HG03457 (cell line): ENCODE measurements at regions not wholly inside any gene's neighbourhood (a gene's known extent, or its start where the extent isn't known, plus 50 kb on each side); places are given as distances from the start of the nearest gene placed in this dataset.

Source experiments
- ATAC-seq: cut with Tn5 transposase; IDR thresholded peaks from one replicate; pipeline ENCODE4 v1.9.1; 2021; ENCODE audit warnings: moderate number of reproducible peaks; ENCODE audit not compliant: unreplicated experiment

DNA sequence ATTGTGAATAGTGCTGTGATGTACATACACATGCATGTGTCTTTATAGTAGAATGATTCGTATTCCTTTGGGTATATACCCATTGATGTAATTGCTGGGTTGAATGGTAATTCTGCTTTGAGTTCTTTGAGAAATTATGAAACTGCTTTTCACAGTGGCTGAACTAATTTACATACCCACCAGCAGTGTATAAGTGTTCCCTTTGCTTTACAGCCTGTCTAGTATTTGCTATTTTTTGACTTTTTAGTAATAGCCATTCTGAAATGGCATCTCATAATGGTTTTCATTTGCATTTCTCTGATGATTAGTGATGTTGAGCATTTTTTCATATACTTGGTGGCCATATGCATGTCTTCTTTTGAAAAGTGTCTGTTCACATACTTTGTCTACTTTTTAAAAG lies 54.5 kb upstream of the FAM78B start:
- ATAC-seq: no peak

DNA sequence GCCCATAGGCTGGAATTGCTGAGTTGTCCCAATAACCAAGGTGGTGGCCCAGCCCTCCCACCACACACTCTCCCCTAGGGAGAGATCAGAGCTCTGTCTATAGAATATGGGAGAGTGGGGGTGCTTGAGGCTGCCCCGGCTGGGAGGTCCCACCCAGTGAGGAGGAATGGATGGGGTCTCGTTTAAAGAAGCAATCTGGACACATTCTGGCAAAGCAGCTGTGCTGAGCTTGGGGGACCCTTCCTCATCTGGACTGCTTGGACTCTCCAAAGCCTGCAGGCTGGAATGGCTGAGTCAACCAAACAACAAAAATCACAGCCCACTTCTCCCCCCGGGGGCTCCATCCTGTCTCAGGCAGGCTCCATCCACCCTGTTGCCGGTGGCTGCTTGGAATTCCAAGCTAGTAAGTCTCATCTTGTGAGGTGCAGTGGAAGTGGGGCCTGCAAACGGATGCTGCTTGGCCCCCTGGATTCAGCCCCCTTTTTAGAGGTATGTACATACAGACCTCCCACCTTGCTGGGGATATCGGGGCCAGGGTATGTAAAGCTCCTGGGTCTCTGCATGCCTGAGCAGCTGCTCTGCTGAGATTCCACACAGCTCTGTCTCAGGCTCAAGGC lies 67.1 kb upstream of the FAM78B start:
- no peak for ATAC-seq

DNA sequence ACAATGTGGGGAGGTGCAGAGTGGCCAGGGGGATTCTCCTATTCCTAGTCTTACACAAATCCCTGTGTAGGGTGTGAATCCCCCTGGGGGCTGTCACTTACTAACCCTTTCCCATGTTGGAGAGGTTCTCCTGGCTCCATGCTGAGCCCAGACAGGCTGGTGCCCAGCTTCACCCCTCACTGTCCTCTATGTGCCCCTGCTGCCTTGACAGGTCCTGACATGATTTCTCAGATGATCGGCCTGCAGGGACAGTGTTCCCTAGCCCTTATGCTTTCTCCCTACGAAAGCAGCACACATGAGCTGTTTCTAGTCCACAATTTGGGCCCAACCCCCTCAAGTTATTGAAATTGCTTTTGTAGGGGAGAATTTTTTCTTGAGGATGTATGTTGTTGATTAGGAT lies 68.9 kb upstream of the FAM78B start:
- ATAC-seq: no peak

DNA sequence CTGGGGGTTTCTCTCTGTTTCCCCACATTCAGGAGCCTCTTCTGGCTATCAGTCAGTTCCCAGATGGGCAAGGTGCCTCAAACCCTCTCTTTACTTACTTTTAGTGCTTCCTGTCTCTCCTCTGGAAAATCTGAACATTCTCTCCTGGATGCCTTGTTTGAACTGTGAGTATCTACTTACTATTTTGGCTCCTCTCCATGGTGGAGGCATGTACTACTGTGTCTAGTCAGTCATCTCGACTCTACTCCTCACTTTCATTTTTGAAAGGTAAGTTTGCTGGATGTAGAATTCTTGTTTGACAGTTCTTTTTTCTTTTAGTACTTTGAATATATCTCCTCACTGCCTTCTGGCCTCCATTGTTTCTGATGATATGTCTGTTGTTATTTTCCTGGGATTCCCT lies 70.9 kb upstream of the FAM78B start:
- no peak for ATAC-seq

DNA sequence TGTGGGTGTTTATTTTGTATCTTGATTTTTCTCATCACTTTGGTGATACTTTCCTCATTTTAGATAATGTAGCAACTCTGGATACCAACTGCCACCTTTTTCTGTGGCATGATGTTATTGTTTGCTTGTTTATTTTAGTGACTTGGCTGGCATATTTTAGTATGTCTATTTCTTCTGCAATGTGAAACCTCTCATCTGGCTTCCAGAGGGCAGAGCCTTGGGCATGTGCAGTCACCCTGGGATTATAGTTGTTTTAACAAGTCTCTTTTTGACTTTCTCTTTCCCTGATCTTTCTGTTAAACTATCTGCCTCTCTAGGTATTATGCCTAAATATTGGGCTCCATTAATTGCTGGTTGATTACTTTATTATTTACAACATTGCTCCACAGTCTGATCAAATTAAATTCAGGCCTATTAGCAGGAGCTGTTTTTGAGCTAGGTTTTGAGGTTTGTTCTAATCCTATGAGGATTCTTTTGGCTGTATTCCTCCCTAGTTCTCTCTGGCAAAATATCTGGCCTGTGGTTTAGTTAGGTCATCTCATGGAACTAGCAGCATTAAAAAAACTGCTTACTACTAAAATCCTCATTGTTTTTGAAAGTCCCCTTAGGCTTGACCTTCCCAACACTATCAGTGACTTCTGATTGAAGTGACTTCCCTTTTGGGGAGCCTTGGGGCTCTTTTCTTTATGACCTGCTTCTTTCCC lies 86.4 kb upstream of the FAM78B start:
- no peak for ATAC-seq

DNA sequence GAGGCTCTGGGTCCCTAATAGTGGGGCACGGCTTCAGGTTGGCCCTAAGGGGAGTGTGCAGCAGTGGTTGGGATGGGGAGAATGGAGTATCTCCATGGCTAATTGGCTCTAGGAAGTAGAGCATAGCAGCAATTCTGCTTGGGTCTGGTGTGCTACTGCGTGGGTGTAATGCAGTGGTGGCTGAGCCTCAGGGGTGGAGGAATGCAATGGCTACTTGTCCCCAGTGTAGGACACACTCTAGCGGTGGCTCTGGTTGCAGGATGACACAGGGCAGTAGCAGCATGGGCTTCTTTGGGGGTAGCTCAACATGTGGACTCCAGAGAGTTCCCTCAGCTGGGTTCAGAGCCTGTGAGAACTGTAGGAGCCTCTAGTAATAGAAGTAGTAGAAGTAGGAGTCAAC lies 91.2 kb upstream of the FAM78B start:
- no peak for ATAC-seq

DNA sequence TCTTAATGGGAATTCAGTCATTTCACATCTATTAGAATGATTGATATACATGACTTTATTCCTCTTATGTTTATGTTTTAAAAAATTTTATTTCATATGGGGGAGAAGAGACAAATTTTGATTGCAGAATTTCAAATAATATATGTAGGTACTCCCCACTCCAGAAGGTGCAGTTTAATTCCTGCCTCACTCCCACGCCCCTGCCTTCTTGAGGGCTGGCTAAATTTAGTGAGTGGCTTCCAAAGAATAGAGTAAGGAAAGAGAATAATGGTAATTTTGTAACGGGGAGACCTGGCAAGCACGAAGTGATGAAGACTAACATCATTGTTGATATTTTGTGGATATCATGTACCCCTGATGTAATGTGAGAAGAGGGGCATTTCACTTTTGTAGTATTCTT lies 94.7 kb upstream of the FAM78B start:
- ATAC-seq: no peak

DNA sequence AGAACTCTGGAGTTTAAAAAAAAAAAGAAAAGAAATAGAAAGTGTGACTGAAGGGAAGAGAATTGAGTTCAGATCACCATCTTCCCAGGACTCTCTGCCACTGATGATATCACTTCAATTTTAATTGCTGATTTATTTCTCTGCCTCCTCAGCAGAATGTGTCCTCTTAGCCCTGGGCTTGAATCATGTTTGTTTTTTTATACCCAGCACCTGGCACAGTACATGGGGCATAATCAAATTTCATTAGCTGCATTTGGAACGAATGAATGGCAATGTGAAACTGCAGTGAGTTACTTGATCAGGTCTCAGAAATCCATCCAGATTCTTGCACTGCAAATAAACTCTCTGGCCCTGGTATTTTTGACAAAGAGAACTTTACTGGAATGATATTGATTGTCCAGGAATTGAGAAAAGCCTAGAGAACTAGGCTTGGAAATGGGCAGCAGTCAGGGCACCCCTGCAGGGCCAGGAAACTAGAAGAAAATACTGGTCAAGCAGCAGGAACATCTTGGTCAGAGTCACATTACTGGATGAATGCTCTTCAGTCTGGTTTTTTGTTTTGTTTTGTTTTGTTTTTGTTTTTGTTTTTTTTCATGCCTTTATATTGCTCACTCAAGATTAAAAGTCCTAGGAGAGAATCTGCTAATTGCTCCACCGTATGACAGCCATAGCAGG lies 103.8 kb upstream of the FAM78B start:
- ATAC-seq: no peak

DNA sequence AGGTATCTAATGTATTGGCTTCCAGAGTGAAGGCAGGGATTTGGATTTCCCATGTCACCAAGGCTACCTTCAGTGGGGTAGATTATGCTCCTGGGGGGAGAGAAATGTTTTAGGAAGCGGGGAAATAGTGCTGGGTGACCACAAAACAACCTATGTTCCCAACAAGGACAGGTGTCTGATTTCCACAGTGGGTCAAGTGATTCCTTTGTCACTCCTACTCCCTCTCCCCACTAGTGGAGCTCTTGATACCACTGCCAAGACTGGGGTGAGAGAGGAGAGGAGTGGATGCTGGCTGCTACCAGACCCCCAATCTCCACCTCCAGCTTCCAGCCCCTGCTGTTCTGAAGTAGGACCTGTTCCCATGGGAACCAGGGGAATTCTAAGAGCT lies 104.3 kb upstream of the FAM78B start:
- no peak for ATAC-seq

DNA sequence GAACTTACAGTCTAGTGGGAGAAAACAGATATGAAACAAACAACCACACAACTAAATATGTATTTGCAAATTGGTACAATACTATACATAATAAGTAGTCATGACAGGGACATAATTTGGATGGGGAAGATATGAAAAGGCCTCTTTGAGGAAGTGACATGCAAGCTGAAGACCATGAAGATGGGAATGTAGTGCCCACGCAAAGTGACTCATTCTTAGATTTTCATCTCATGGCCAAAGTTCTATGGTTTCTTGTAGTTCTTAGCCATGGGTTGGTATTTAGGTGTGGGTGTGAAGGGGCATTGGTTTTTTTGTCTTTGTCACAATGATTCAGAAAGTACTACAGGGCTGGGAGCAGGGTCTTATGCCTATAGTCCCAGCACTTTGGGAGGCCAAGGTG lies 105.4 kb upstream of the FAM78B start:
- no peak for ATAC-seq

DNA sequence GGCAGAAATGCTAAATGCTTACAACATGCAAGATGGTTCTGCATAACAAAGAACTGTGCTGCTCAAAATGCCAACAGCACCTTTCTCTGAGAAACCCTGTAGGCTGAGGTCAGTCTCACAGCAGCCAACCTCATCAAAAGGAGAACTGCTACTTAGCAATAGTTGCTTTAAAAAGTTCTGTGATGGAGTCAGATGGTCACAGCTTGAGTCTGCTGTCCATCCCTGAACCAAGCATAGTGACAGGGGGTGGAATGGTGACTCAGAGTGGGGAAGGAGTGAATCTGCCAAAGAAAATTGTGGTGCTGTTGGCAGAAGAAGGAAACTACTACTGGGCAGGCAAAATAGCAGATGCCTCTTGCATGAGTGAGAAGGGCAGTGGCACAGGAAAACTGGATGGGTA lies 106.0 kb upstream of the FAM78B start:
- ATAC-seq: no peak

DNA sequence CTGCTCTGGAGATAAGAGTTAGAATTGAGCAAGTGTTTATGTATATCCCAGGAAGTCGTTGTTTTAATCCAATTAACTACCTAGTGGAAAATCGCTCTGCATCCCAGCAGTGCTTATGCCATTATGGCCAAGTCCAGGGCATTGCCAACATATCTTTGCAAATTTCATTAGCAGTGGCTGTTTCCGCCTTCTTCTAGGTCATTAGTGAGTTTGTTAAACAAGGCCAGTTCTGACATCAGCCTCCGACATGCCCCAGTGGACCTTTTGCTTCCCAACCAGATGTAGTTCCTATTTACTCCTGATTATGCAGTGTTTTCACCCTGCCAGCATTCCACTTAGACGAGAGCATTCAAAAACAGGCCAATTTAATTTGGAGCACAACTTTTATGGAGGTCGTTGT lies 106.8 kb upstream of the FAM78B start:
- ATAC-seq: no peak

DNA sequence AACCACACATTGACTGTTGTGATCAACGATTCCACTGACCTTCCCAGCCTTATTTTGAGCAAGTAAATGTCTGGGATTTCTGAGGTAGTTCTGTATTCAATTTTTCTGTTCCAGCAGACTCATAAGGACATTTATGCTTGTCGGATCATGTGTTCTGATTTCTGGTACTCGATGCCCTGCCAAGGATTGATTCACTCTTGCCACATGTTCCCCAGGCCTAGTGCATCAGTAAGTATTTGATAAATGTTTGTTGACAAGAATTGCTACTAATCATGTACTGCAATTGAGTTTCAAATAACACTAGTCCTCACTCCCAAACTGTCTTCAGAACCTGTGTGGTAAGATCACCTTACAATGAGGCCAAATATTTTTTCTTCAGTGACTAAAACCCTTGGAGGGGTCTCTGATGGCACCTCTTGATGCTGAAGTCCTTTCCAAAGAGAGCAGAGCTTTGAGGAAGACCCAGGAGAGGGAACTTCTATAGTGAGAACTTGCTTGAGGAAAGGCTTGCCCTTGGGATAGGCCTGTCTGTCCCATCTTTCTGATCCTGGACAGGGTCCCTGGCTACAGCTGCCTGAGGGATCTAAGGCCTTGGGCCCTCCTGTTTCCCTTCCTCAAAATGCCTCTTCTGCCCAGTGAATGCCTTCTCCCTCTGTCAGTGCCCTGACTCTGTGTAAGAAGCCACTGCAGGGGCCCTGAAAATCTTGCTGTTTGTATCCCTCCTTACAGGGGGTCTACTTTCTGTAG lies 115.8 kb upstream of the FAM78B start:
- no peak for ATAC-seq

DNA sequence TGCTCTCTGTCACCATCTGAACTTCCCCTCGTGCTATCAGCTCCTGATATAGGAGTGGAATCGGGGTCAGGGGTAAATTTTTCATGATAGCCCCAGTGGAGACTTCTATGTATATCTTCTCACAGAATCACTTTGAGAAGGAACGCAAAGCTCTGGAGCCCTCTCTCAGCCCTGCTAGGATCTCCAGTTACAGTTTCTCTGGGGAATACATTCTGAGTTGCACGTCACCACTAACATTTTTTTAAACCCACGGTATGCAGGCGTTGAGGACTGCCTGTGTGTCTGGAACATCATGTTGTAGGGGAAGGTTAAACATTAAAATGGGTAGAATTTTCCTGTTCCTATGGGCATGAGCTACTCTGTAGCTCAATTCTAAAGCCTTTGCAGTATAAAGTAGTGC lies 116.4 kb upstream of the FAM78B start:
- ATAC-seq: no peak

DNA sequence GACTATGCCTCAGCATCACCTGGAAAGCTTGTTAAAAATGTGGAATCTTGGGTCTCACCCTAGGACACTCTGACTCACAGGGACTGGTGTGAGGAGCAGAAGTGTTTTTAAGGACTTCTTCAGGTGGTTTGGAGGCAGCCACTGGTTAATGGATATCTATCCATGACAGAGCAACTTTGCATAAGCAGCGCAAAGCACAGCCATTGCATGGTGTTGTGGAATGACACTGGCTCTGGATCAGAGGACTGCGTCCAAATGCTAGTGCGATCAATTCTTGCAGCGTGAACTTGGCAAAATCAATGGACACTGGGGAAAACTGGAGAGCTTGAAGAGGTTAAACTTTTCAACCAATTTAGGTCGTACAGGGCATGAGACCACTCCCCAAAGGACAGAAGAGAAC lies 116.8 kb upstream of the FAM78B start:
- no peak for ATAC-seq

DNA sequence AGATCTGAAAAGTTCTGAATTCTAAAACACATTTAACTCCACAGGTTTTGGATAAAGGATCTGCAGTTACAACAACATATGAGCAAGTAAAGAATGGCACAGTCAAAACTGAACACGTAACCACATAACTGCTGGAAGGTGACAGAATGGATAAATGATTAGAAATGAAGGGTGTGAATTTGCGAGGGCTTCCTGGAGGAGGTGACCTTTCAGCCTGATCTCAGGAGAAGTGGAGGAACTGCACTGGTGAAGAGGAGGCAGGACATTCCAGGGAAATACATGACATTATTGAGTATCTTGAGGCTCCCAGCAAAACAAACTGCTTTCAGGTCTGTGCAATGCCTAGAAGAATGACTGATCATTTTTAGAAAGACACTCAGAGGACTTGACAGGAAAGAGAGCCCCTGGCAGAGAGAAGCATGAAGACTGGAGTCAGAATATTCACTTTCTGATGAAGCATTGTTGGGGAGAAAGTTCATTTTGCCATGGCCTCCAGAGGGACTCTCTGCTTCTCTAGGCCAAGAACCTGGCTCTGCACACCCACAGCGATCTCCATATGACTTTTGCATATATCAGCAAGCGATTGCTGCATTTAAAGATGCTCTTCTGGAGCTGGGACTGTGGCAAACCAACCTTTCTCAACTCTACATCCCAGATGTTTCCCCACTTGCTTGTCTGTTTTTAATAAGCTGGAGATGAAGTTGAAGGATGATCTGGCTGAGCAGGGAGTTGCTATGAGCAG lies 122.7 kb upstream of the FAM78B start:
- ATAC-seq: no peak

DNA sequence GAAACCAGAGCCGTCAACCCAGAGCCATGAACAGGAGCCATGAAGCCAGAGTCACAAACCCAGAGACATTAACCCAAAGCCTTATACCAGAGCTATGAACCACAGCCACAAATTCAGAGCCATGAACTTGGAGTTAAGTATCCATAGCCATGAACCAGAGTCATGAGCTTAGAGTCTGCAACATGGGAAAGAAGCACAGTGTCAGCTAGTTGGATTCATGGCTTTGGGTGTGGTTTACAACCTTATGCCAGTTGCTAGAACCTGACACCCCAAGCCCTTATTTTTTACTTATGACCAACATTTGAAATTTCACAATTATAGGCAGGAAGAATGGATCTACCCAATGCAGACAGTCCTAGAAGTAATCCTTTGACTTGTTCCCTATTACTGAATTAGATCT lies 128.9 kb upstream of the FAM78B start:
- no peak for ATAC-seq

DNA sequence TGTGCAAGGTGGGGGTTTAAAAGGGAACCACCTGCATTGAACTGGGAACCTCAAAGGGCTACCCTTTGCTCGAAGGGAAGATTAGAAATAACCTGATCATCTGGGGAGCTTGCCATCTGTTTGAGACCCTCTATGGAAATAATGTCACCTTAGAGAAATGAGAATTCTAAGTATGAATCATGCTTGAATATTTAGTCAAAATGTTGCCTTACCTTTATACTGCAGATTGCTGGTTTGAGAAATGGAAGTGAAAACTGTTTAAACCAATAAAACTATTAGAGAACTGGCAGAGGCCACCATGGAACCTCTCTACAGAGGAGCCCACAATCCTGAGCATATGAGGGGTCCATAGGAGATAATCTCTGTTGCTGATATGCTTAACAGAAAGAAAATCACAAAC lies 131.2 kb upstream of the FAM78B start:
- no peak for ATAC-seq

DNA sequence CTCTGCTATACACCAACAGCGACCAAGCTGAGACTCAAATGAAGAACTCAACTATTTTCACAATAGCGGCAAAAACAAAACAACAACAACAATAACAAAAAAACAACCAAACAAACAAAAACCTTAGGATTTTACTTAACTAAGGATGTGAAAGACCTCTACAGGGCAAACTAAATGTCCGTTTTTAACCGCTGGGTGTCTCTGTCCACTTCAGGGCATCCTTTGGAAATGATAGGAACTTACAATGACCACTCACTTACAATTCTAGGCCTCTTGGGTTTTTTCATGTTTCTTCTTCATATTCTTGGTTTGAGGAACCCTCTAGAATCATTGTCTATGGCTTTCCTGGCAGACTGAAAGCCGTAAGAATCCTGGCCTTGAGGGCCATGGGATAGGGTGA lies 134.0 kb upstream of the FAM78B start:
- no peak for ATAC-seq

DNA sequence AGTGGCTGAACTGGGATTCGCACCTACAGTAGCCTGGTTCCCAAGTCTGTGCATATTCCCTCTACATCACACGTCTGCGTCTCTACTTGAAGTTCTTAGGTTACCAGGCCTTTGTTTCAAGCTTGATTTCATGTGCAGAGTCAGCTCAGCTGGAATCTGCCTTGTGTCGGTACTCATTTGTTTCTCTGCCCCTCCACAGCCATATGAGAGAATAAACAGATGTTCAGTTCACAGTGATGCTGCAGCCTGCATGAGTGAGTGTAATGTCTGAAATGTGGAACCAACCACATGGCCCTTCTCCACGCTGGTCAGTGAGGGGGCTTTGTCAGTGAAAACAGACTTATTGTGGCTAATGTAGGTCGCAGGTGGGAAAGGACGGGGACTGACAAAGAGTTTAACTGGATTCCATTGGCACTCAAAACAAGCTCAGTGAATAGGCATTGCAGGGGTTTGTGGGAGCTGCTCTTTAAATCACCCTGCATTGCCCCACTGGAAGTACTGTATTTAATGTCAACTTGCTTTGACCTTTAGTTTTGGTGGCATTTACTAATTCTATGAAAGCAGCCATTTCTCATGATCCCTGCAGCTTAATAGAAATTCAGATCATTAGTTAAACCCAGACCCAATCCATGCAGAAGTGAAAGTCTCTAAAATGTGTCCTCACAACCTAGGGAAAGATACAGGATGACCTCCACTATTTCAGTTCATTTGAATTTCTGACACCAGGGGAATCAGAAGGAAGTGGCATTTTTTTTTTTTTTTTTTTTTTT lies 136.4 kb upstream of the FAM78B start:
- ATAC-seq: no peak
